CD14-positive monocyte (primary cell): ENCODE measurements at regions not wholly inside any gene's neighbourhood (a gene's known extent, or its start where the extent isn't known, plus 50 kb on each side); places are given as distances from the start of the nearest gene placed in this dataset.

Experiments used
- DNase-seq, 3 donors: peaks; one replicate each; pipeline ENCODE4 v3.0.0-alpha.2; 2011 to 2022
- H2AFZ ChIP-seq: 2 replicates; pipeline ENCODE4 v1.6.0; 2012; ENCODE audit warnings: mild to moderate bottlenecking, low read depth, low read length, inconsistent platforms; ENCODE audit not compliant: insufficient read depth, poor library complexity, severe bottlenecking
- H3K27ac ChIP-seq, 2 donors: 1 replicate in 1 of 2; 2 replicates in 1 of 2; pipeline ENCODE4 v1.5.1; 2012 to 2013; ENCODE audit warnings: low read length in 2 of 2, control low read depth in 1 of 2, inconsistent platforms in 1 of 2, low read depth in 1 of 2, mild to moderate bottlenecking in 1 of 2
- H3K27me3 ChIP-seq, 2 donors: one replicate each; pipeline versions ENCODE4 v1.6.0 to v1.6.1; 2011 to 2013; ENCODE audit warnings: low read length in 2 of 2; ENCODE audit not compliant: control insufficient read depth in 2 of 2, insufficient read depth in 2 of 2
- H3K36me3 ChIP-seq, 2 donors: replicated peaks in 1 of 2; 1 replicate in 1 of 2; 2 replicates in 1 of 2; pipeline versions ENCODE4 v1.5.1 to v1.6.1; 2012 to 2013; ENCODE audit warnings: low read length in 2 of 2, control low read depth in 1 of 2, inconsistent platforms in 1 of 2, mild to moderate bottlenecking in 1 of 2; ENCODE audit not compliant: insufficient read depth in 2 of 2, control insufficient read depth in 1 of 2
- H3K4me1 ChIP-seq, 2 donors: 1 replicate in 1 of 2; 2 replicates in 1 of 2; pipeline versions ENCODE4 v1.5.1 to v1.6.1; 2012 to 2013; ENCODE audit warnings: low read length in 2 of 2, control low read depth in 1 of 2, inconsistent platforms in 1 of 2, mild to moderate bottlenecking in 1 of 2, moderate library complexity in 1 of 2; ENCODE audit not compliant: insufficient read depth in 2 of 2, control insufficient read depth in 1 of 2
- H3K4me2 ChIP-seq: replicated peaks from 2 replicates; pipeline ENCODE3; 2012; ENCODE audit warnings: low read length, moderate library complexity, mild to moderate bottlenecking; ENCODE audit not compliant: poor library complexity, severe bottlenecking; ENCODE audit errors: extremely low read depth
- H3K4me3 ChIP-seq, 3 experiments: fragments of 200-600 bp in 1 of 3; sonication (generic) in 1 of 3; replicated peaks in 1 of 3; 1 replicate in 2 of 3; 2 replicates in 1 of 3; pipeline ENCODE4 v1.5.1; 2011 to 2013; ENCODE audit warnings: low read length in 3 of 3, mild to moderate bottlenecking in 3 of 3, control low read depth in 2 of 3, low read depth in 2 of 3, inconsistent platforms in 1 of 3, moderate library complexity in 1 of 3
- H3K79me2 ChIP-seq: 2 replicates; pipeline ENCODE4 v1.6.0; 2012; ENCODE audit warnings: mild to moderate bottlenecking, control low read depth, inconsistent platforms, low read length, moderate library complexity; ENCODE audit not compliant: insufficient read depth
- H3K9ac ChIP-seq: 2 replicates; pipeline ENCODE4 v1.6.0; 2017; ENCODE audit warnings: low read length, mild to moderate bottlenecking; ENCODE audit not compliant: insufficient read depth, poor library complexity, severe bottlenecking
- H3K9me3 ChIP-seq, 2 donors: replicated peaks in 1 of 2; 1 replicate in 1 of 2; 2 replicates in 1 of 2; pipeline versions ENCODE4 v1.5.1 to v1.6.1; 2012 to 2013; ENCODE audit warnings: low read length in 2 of 2, control low read depth in 1 of 2; ENCODE audit not compliant: control insufficient read depth in 1 of 2, insufficient read depth in 1 of 2
- H4K20me1 ChIP-seq: 2 replicates; pipeline ENCODE4 v1.6.0; 2012; ENCODE audit warnings: mild to moderate bottlenecking, low read length, control low read depth, moderate library complexity; ENCODE audit not compliant: insufficient read depth
- H3K27ac Mint-ChIP-seq, 7 donors: one replicate each; pipeline ENCODE4 v1.8.0; 2020; ENCODE audit warnings: mild to moderate bottlenecking in 7 of 7, mixed read lengths in 7 of 7, moderate library complexity in 6 of 7, inconsistent platforms in 2 of 7
- H3K27me3 Mint-ChIP-seq, 3 donors: one replicate each; pipeline ENCODE4 v1.8.0; 2021 to 2022; ENCODE audit warnings: low read depth in 3 of 3, mild to moderate bottlenecking in 3 of 3, mixed read lengths in 3 of 3, moderate library complexity in 3 of 3, inconsistent platforms in 1 of 3
- H3K36me3 Mint-ChIP-seq, 2 donors: one replicate each; pipeline ENCODE4 v1.8.0; 2020; ENCODE audit warnings: mixed read lengths in 2 of 2, inconsistent platforms in 1 of 2, mild to moderate bottlenecking in 1 of 2
- H3K4me1 Mint-ChIP-seq: one replicate; pipeline ENCODE4 v1.8.0; 2020; ENCODE audit warnings: mild to moderate bottlenecking, mixed read lengths
- H3K4me3 Mint-ChIP-seq, 2 donors: one replicate each; pipeline ENCODE4 v1.8.0; 2020; ENCODE audit warnings: mild to moderate bottlenecking in 2 of 2, mixed read lengths in 2 of 2, moderate library complexity in 1 of 2
- H3K9me3 Mint-ChIP-seq, 7 donors: one replicate each; pipeline ENCODE4 v1.8.0; 2020 to 2022; ENCODE audit warnings: mixed read lengths in 7 of 7, mild to moderate bottlenecking in 6 of 7, moderate library complexity in 6 of 7, inconsistent platforms in 2 of 7
- WGBS: methylation state at CpG from one replicate; pipeline ENCODE4 v1.1.5; 2013; ENCODE audit warnings: missing lambda C conversion rate; ENCODE audit not compliant: insufficient coverage; 5-methylcytosine and 5-hydroxymethylcytosine counted together
- intact Hi-C, 2 donors: fragments of 100-400 bp; cut with micrococcal nuclease; formaldehyde crosslinking; loops; one replicate each; pipeline versions ENCODE4 v1.15.0 to v1.15.1; 2023
- TF ChIP-seq, protein P1 (sequence below): fragments of 200-600 bp; IDR thresholded peaks from one replicate; pipeline ENCODE4 v1.8.0; 2022; ENCODE audit warnings: antibody characterized with exemption, mild to moderate bottlenecking

DNA sequence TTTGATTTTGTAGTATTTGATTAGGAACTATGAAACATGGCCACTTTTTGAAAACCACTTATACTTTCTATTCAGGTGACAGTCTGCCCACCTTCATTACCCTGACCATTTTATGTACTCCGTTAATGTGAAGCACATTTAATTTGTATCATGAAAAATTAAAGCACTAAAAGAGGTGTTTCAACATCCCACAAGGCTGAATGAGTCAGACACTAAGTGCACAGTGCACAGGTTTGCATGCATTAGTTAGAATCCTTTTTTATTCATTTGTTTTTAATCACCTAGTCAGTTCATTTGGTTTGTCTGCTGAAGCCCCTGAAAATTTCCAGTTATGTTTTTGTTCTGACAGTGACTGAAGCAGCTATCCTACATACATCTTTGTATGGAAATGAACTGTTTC is 271.0 kb downstream of the SLITRK5 start:
- Mint-ChIP-seq H3K4me3 (no peak overlapping the region), H3K27me3 (no peaks in the 10 kb centered on the region), H3K4me1 (no peaks in the 10 kb centered on the region), H3K36me3 (no peaks in the 10 kb centered on the region), H3K27ac (no peak overlapping the region), H3K9me3 (peaks cover 0 to 8% (median 2%) of the 10 kb centered on the region in 7 donors)
- H3K9me3 ChIP-seq: no peaks in the 10 kb centered on the region
- DNase-seq: no peak
- no peaks in the 10 kb centered on the region for H4K20me1 ChIP-seq
- intact Hi-C loops: no loop called here
- H3K36me3 ChIP-seq: no peaks in the 10 kb centered on the region
- no peak overlapping the region for H3K4me2 ChIP-seq
- no peak overlapping the region for H3K27ac ChIP-seq
- H2AFZ ChIP-seq: no peak overlapping the region
- no peaks in the 10 kb centered on the region for H3K27me3 ChIP-seq
- H3K79me2 ChIP-seq: no peaks in the 10 kb centered on the region
- TF ChIP-seq, protein P1, sequence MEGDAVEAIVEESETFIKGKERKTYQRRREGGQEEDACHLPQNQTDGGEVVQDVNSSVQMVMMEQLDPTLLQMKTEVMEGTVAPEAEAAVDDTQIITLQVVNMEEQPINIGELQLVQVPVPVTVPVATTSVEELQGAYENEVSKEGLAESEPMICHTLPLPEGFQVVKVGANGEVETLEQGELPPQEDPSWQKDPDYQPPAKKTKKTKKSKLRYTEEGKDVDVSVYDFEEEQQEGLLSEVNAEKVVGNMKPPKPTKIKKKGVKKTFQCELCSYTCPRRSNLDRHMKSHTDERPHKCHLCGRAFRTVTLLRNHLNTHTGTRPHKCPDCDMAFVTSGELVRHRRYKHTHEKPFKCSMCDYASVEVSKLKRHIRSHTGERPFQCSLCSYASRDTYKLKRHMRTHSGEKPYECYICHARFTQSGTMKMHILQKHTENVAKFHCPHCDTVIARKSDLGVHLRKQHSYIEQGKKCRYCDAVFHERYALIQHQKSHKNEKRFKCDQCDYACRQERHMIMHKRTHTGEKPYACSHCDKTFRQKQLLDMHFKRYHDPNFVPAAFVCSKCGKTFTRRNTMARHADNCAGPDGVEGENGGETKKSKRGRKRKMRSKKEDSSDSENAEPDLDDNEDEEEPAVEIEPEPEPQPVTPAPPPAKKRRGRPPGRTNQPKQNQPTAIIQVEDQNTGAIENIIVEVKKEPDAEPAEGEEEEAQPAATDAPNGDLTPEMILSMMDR: no peak
- WGBS: no CpG with 5 or more reads among the region's 1 CpG
- H3K9ac ChIP-seq: no peak overlapping the region
- H3K4me3 ChIP-seq: no peak overlapping the region
- no peaks in the 10 kb centered on the region for H3K4me1 ChIP-seq

DNA sequence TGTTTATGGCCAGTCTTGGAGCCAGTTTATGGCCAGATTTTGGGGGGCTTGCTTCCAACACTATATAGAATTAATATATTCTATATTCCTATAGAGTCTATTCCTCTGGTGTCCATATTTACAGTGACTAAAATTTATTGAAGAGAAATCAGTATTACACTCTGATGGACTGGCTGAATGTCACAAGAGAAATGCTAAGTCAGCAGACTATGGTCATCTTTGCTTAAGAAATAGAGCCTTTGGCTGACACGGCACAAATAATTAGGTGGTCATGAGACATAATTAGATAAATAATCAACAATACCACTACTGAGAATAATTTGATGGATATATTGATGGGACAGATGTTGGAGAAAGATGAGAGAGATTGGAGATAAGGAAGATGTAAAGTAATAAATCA is 272.9 kb downstream of the SLITRK5 start:
- Histone ChIP-seq H4K20me1 (no peaks in the 10 kb centered on the region), H3K4me2 (no peak overlapping the region), H3K27me3 (no peaks in the 10 kb centered on the region), H3K9me3 (no peaks in the 10 kb centered on the region), H3K79me2 (no peaks in the 10 kb centered on the region), H3K9ac (no peak overlapping the region), H3K4me1 (no peaks in the 10 kb centered on the region), H3K27ac (no peak overlapping the region), H3K36me3 (no peaks in the 10 kb centered on the region), H2AFZ (no peak overlapping the region), H3K4me3 (no peak overlapping the region)
- Mint-ChIP-seq H3K4me3 (no peak overlapping the region), H3K9me3 (peaks cover 2 to 7% (median 3%) of the 10 kb centered on the region in 7 donors), H3K4me1 (no peaks in the 10 kb centered on the region), H3K27me3 (no peaks in the 10 kb centered on the region), H3K36me3 (no peaks in the 10 kb centered on the region), H3K27ac (no peak overlapping the region)
- DNase-seq: no peak
- WGBS: no CpG with 5 or more reads among the region's 1 CpG
- TF ChIP-seq, protein P1: no peak
- intact Hi-C loops: no loop called here
